Stimulated activated CD4-positive, alpha-beta T cell treated with anti-CD3 and anti-CD28 coated beads, TNF-alpha, amount 100 ng/mL, for 48 hours (primary cell): ENCODE measurements at regions not wholly inside any gene's neighbourhood (a gene's known extent, or its start where the extent isn't known, plus 50 kb on each side); places are given as distances from the start of the nearest gene placed in this dataset.

Experiments used
- DNase-seq, 3 donors: peaks; one replicate each; pipeline ENCODE4 v3.0.0-alpha.2; 2020; ENCODE audit warnings: low read depth in 3 of 3

DNA sequence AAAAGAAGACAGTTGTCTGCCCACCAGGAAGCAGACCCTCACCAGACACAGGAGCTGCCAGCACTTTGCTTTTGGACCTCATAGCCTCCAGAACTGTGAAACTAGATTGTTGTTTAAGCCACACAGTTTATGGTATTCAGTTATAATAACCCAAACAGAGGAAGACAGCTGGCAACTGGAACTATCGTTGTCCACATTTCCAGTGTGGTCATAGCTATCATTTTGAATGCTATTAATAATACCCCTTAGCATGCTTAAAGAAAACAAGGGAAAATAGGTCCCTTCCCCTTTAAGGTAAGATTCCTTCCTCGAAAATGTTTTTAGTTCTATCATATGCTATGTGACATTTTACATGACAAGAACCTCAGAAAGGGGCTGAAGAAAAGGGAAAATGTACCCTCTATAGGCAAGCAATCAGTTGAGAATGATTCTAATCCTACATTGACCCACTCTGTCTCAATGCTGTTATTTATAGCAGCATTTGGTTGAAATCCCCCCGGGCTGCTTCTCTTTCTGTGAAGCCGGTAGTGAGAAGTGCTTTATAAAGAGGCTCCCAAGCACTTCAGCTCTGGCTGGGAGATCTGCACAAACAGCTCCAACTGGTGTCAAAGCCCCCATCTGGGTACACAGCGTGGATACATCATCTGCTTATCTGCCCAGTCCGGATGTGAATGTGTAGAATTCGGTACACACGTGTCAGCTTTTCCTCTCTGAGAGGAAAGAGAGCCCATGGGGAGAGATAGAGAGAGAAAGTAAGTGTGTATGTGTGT lies 221.2 kb upstream of the FLRT2 start:
- DNase-seq, result no peak

GRCh38 chr14:85310491-85311272 lies 219.3 kb upstream of the FLRT2 start:
- DNase-seq, result no peak

- no peak for DNase-seq
These were observed 216.3 kb upstream of the FLRT2 start for GRCh38 chr14:85313560-85314207.

- no peak for DNase-seq
These were observed 214.7 kb upstream of the FLRT2 start for GRCh38 chr14:85315290-85315689.

DNA sequence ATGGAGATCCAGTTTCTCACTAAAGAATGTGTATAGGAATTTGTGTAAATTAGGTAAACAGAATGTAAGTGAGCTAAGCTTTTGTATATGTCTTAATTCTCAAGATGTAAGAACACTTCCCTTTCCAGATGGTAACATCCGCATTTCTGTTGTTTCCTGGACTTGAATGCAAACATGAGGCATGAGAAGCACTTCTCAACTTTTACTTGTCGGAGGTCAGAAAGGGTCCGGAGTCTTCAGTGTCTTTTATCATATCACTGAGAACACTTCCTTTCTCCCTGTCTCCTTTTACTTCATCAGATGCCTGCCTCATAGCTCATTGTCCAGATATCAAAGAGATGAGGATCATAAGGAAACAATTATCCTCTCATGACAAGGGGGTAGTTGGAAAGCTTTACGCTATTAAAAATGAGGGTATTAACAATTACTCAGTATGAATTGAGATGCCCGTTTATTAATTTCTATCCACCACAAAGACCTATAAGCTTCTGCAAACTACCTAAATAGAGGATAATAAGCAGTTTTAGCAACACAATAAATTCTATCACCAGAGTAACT lies 214.1 kb upstream of the FLRT2 start:
- DNase-seq, result no peak

- DNase-seq, result no peak
These were observed 213.1 kb upstream of the FLRT2 start for GRCh38 chr14:85316701-85317410.

DNA sequence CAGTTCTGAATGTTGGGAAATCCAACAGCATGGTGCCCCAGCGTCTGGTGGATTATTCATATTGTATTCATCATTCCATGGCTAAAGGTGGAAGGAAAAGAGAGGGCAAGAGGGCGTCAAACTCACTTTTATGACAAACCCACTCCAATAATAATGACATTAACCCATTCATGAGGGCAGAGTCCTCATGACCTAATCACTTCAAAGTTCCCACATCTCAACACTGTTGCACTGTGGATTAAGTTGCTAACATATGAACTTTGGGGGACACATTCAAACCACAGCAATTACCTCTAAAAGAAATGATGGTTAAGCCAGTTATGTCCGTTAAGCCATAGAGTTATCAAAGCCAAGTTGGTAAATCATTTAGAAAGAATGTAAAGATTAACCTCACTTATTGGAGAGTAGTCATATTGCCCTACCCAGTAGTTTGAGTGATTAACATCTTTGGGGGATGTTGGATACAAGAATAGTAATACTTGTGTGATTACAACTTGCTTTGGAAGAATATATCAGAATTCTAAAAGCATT lies 212.4 kb upstream of the FLRT2 start:
- DNase-seq, result no peak

GRCh38 chr14:85319101-85319500 lies 210.8 kb upstream of the FLRT2 start:
- no peak for DNase-seq

DNA sequence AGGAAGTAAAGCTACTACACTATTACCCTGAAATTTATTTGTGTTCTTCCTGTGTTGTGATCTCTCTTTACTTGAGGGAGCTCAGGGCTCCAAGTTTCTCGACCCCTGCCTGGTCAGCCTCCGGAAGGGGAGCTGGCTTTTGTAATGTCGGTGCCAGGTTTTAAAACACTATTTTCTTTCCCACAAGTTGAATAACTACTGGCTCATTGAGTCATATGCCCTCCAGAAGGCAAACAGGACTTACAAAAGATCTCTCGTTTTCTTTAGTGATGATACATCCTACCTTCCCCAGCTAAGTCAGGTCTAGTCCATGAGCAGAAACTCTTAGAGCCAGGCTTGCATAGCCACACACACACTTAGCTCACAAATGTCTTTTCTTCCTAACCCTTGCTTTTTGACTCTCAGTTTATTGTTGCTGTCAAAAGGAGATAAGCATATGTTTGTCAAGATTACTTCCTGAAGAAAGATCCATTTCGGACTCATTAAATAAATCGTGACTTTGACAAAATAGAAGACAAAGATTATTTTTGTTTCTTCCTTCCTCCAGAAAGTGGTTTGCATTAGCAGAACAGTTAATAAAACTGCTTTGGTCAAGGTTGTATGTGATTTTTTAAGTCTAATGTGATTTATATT lies 209.8 kb upstream of the FLRT2 start:
- DNase-seq, result no peak

GRCh38 chr14:85325134-85326017 lies 204.6 kb upstream of the FLRT2 start:
- no peak for DNase-seq

GRCh38 chr14:85332401-85332800 lies 197.5 kb upstream of the FLRT2 start:
- no peak for DNase-seq

DNA sequence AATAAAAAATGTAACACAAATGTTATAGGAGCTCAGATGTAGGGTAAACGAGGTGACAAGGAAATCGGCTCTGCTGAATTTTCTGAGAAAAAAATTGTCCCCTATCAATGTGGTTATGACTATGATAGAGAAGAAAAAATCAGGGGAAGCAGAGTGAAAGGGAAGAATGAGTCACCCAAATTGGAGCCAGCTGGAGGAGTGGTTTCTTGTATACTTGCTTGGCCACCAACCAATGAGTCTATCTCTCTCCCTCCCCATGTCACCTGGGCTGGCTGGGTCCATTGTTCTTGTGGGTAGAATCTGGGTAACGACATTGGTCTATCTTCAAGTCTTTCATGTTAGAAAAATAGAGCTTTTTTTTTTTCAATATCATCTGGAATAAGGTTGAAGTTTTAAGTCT lies 196.6 kb upstream of the FLRT2 start:
- DNase-seq, result no peak

DNA sequence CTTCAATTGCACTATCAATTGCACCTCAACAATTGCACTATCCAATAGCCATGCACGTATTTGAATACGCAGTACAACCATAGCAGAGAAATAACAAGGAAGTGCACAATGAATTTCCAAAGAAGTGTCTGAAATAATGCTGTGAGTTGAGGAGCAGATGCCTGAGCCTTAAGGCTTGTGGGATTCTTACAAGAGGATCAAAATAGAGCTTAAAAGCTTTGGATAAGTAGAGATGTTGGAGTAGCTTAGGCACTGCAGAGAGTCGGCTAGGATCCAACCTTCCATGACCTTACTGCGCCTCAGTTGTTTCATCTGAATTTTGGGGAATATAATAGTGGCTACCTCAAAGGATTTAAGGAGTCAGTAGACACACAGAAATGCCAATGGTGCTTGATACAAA lies 196.1 kb upstream of the FLRT2 start:
- no peak for DNase-seq

- DNase-seq, result no peak
These were observed 195.6 kb upstream of the FLRT2 start for GRCh38 chr14:85334316-85334715.

- DNase-seq, result no peak
These were observed 193.7 kb upstream of the FLRT2 start for GRCh38 chr14:85336257-85336656.

DNA sequence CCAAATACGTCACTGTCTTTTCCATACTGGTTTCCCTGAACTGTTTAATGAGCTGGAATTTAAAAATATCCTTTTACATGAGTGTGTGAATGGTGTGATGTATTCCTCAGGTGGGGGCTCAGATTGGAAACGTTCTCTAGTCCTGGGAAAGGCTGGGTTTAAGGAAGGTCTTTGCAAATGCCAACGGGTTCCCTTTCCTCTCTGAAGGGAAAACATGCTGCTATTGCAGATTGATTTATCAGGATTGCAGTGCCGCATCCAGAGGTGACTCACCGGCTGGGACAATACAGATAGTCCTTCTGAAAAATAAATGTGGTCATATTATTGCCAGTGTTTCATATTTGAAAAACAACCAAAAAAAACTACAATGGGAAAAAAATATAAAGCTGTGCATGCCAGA lies 193.1 kb upstream of the FLRT2 start:
- DNase-seq, result no peak

GRCh38 chr14:85338895-85339294 lies 191.0 kb upstream of the FLRT2 start:
- no peak for DNase-seq

GRCh38 chr14:85342858-85343607 lies 186.9 kb upstream of the FLRT2 start:
- no peak for DNase-seq

DNA sequence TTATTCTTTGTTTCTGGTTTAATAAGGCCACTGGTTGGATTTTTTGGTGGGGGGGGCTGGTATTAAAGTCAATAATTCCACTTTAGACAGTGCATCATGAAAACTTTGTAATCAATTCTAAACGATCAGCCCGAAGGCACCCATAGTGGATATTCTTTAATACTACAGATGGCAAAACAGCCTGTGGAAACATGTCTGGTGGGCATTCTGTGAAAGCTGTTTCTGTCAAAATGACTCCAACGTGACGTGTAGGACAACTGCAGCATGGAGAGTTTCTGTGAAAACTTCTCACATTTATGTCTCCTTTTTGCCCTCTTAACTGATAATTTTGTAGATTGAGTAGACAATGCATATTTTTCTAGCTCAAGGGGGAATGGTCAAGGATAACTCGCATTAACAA lies 185.8 kb upstream of the FLRT2 start:
- no peak for DNase-seq
